ENCODE measurements at regions not wholly inside any gene's neighbourhood (a gene's known extent, or its start where the extent isn't known, plus 50 kb on each side); places are given as distances from the start of the nearest gene placed in this dataset.

DNA sequence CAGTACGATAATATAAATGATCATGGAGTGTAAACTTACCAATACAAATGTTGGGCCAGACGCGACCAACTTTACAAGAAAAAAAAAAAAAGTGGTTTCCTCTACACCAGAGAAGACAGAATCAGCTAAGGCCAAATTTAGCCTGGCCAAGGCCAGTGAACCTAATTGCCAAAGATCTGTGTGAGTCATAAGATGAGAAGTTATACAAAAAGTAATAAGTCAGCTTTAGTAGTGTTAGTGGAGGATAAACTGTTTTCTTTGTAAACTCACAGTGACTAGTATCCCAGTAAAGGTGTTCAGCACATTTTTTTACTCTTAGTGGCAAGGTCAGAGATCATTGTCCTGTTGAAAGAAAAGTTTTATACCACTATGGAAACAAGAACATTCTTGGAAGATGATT lies 531.4 kb upstream of the TECRL start:
- no peak for FAIRE-seq
- H3K23me2 ChIP-seq (ENCODE audit: low read depth, low read length) = no peaks in the 10 kb centered on the region

More for the DNA sequence above, 531.4 kb upstream of the TECRL start:
- Histone ChIP-seq H4K5ac (ENCODE audit: insufficient read length, low read depth, low read length) (no peak overlapping the region), H4K20me1 (replicated peaks in 1 of 2; ENCODE audit: control insufficient read depth in 1 of 2, insufficient read depth in 2 of 2, low read length in 2 of 2) (no peaks in the 10 kb centered on the region), H3K56ac (replicated peaks; ENCODE audit: insufficient read length, low read depth, low read length) (no peak overlapping the region), H2BK12ac (ENCODE audit: low read depth, low read length) (no peak overlapping the region), H3K36me3 (ENCODE audit: control insufficient read depth in 2 of 4, insufficient read depth in 4 of 4, low read length in 3 of 4) (no peaks in the 10 kb centered on the region), H4K8ac (ENCODE audit: extremely low read depth, insufficient read depth, low read length) (no peak overlapping the region), H3K4me3 (ENCODE audit: extremely low read depth in 1 of 4, insufficient read depth in 2 of 4, low read depth in 3 of 4, low read length in 4 of 4) (no peak overlapping the region), H3K79me2 (ENCODE audit: control insufficient read depth in 1 of 2, insufficient read depth in 2 of 2, low read length in 2 of 2) (no peaks in the 10 kb centered on the region), H3K4me2 (ENCODE audit: insufficient read depth in 1 of 2, low read depth in 2 of 2, low read length in 2 of 2) (no peak overlapping the region), H3K23ac (ENCODE audit: insufficient read length) (no peak overlapping the region), H2BK20ac (ENCODE audit: low read length) (no peak overlapping the region), H3K4me1 (replicated peaks in 1 of 4; ENCODE audit: control insufficient read depth in 3 of 4, insufficient read depth in 4 of 4, low read length in 3 of 4) (no peaks in the 10 kb centered on the region), H2BK5ac (ENCODE audit: low read depth, low read length) (no peak overlapping the region), H3K14ac (ENCODE audit: insufficient read length) (no peak overlapping the region), H3K9me3 (ENCODE audit: insufficient read depth in 2 of 2, low read depth in 1 of 2, low read length in 1 of 2) (no peaks in the 10 kb centered on the region), H2AK5ac (ENCODE audit: low read depth, low read length) (no peak overlapping the region), H3K4ac (replicated peaks; ENCODE audit: insufficient read length, low read depth, low read length) (no peak overlapping the region), H2BK15ac (ENCODE audit: low read length) (no peak overlapping the region), H2BK120ac (replicated peaks; ENCODE audit: low read depth, low read length) (no peak overlapping the region), H2AFZ (ENCODE audit: low read length) (no peak overlapping the region), H4K91ac (replicated peaks; ENCODE audit: insufficient read length, low read length) (peak overlapping the region; percentile 54), H3K27ac (ENCODE audit: low read depth, low read length) (no peak overlapping the region), H3K9ac (replicated peaks in 1 of 4; ENCODE audit: extremely low read depth in 1 of 4, low read depth in 3 of 4, low read length in 3 of 4) (no peak overlapping the region), H3K18ac (ENCODE audit: extremely low read depth, low read length) (no peak overlapping the region), H3K79me1 (ENCODE audit: low read depth, low read length) (no peaks in the 10 kb centered on the region), H3K27me3 (replicated peaks in 1 of 4; ENCODE audit: control insufficient read depth in 3 of 4, extremely low read depth in 1 of 4, insufficient read depth in 3 of 4, low read length in 3 of 4) (no peaks in the 10 kb centered on the region)
- no peak for DNase-seq (ENCODE audit: low read depth in 1 of 2, low spot score in 2 of 2)
- TF ChIP-seq SP1 (IDR thresholded peaks at IDR 0.05; ENCODE audit: low read depth, low read length) (no peak), SIRT6 (IDR thresholded peaks at IDR 0.05; ENCODE audit: low read length) (no peak), GABPA (IDR thresholded peaks at IDR 0.05; ENCODE audit: borderline replicate concordance, insufficient read depth, low read length) (no peak), POLR2A (IDR thresholded peaks at IDR 0.05; ENCODE audit: control extremely low read depth in 1 of 2, low read depth in 2 of 2, low read length in 2 of 2) (no peak), MAFK (IDR thresholded peaks at IDR 0.05; ENCODE audit: low read depth, low read length) (no peak), POU5F1 (IDR thresholded peaks at IDR 0.05; ENCODE audit: low read depth, low read length) (no peak), RNF2 (IDR thresholded peaks at IDR 0.05; ENCODE audit: borderline replicate concordance, low read depth, low read length, missing control alignments, poor library complexity, severe bottlenecking) (no peak), SP4 (IDR thresholded peaks at IDR 0.05; ENCODE audit: low read length) (no peak), POLR2AphosphoS5 (IDR thresholded peaks at IDR 0.05; ENCODE audit: low read depth, low read length) (no peak), NANOG (IDR thresholded peaks at IDR 0.05; ENCODE audit: insufficient read depth, low read depth, low read length, poor library complexity, severe bottlenecking) (no peak), ATF2 (IDR thresholded peaks at IDR 0.05; ENCODE audit: low read length) (no peak), CHD1 (IDR thresholded peaks at IDR 0.05; ENCODE audit: low read depth, low read length) (no peak), GTF2F1 (IDR thresholded peaks at IDR 0.05; ENCODE audit: borderline replicate concordance, low read depth, low read length) (no peak)
- 95% methylated on average over 3 of the region's 3 CpGs; no CpG with 5 or more reads in 1 of the 2 experiments for WGBS, 2 experiments (ENCODE audit: extremely low coverage in 1 of 2, insufficient coverage in 1 of 2, insufficient read length in 1 of 2, insufficient replicate concordance in 2 of 2, low coverage in 1 of 2, low lambda C conversion rate in 2 of 2, missing lambda C conversion rate in 1 of 2)
- CTCF ChIA-PET (ENCODE audit: partially characterized antibody) = no interaction called here
- POLR2A ChIA-PET (ENCODE audit: partially characterized antibody) = interaction anchor here (0.6 kb wide), 1 partner anchor 374 kb away, joined by 5 read pairs; no protein-coding TSS in a partner anchor
